GM21447 (cell line): ENCODE measurements at regions not wholly inside any gene's neighbourhood (a gene's known extent, or its start where the extent isn't known, plus 50 kb on each side); places are given as distances from the start of the nearest gene placed in this dataset.

Experiments
- ATAC-seq: cut with Tn5 transposase; IDR thresholded peaks from one replicate; pipeline ENCODE4 v1.9.1; 2021; ENCODE audit not compliant: unreplicated experiment

- ATAC-seq: no peak
These were observed 162.3 kb upstream of the ZNF536 start for GRCh38 chr19:30209617-30210600.

DNA sequence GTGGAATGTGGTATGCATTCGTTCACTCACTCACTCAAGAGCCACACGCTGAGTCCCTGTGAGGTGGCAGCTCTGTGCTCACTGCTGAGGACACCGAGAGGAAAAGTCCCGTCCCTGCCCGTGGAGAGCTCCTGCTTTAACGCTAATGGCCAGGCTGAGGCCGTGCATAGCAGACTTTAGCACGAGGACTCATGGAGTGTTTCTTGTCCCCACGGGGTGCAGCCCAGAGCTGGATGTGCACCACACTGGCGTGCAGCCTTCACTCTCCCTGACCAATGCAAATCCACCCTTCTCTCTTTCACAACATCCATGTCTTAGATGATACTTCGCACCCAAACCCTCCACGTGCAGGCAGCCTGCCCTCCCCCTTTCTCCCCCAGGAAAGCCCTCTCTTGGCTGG, 159.6 kb upstream of the ZNF536 start:
- ATAC-seq: no peak

DNA sequence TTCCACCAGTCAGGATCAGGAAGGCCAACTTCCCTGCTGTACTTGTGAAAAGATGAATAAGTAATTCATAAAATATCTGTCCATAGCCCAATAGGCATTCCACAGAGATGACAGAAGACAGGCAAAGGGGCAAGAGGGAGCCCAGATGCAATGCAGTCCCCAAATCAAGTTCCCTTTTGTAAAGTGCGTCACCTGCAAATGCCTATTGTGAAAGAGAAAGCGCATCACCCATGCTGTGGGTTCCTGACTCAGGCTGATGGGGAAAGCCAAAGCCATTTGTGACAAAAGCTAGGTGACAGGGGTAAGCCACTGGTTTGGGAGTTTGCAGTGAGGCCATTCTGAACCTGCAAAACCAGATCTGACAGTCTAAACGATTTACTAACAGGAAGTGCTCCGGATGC, 157.5 kb upstream of the ZNF536 start:
- ATAC-seq: no peak

DNA sequence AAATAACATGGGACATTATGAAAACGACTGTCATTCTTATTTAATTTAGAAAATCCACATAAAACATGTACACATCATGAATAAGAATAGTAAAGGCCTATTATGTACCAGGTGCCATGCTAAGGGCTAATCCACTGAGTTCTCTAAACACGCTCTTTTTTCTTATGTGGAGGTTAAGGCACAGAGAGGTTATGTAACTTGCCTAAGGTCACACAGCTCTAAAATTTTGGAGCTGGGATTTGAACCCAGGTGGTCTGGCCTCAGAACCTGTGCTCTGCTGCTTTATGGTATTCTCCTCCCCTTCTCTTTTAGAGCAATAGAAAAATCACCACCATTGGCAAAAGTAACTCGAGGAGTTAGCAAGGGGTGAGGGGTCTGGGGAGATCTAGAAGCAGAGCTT, 156.9 kb upstream of the ZNF536 start:
- ATAC-seq: no peak

- ATAC-seq: no peak
These were observed 155.7 kb upstream of the ZNF536 start for GRCh38 chr19:30216453-30216852.

GRCh38 chr19:30217461-30217860, 154.7 kb upstream of the ZNF536 start:
- no peak for ATAC-seq

DNA sequence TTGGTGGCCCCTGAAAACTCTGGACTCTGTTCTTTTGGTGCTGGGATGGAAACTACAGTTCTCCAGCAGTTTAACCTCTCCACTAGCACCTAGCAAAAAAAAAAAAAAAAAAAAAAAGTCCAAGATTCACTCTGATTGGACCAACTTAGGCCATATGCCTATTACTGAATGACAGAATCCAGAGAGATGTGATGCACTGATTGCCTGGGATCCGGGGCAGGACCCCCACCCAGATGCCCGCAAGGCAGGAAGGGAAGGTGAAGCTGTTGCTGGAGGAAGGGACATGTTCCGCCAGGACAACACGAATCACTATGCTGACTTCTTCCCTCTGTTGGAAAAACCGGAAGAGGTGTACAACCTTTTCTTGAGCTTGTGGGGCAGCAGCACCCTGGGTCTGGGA, 152.5 kb upstream of the ZNF536 start:
- no peak for ATAC-seq

- ATAC-seq: no peak
These were observed 151.0 kb upstream of the ZNF536 start for GRCh38 chr19:30221176-30221575.

GRCh38 chr19:30222428-30222873, 149.7 kb upstream of the ZNF536 start:
- ATAC-seq: no peak

DNA sequence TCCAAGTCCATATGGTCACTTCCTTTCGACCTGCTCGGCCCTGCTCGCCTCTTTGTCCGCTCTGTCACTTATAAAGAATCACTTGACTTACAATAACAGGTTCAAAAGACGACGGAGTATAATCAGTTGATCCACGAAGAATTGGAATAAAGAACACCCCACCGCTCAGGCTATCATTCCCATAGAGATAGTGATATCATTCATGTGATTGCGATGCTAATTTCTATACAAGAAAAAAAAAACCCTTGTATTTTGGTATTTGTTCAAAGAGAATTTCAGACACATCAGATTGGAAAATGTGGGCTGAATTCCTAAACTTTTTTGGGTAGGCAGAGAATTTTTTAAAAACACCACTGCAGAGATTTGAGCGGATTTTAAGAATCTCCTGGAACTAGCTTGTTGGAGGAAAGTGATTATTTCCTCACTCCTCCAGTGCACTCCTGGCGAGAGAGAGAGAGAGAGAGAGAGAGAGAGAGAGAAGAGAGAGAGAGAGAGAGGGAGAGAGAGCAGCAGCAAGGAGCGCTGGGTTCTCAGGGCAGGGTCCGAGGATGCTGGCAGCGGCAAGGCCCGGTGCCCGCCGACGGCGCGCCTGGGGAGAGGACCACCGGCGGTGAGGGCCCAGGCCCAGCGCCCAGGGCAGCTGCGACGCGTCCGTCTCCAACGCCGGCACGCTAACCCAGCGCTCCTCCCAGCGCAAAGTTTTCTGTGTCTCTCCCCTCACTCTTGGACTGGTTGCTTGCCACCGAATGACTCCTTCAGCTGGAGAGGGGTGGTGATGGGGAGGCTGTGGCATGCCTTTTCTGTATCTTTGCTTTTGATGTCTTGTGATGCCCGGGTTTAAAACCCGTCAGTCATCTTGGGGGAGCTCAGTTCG, 149.0 kb upstream of the ZNF536 start:
- no peak for ATAC-seq

GRCh38 chr19:30223866-30224688, 148.1 kb upstream of the ZNF536 start:
- no peak for ATAC-seq

GRCh38 chr19:30224689-30225606, 147.2 kb upstream of the ZNF536 start:
- no peak for ATAC-seq

GRCh38 chr19:30225676-30226463, 146.3 kb upstream of the ZNF536 start:
- no peak for ATAC-seq

DNA sequence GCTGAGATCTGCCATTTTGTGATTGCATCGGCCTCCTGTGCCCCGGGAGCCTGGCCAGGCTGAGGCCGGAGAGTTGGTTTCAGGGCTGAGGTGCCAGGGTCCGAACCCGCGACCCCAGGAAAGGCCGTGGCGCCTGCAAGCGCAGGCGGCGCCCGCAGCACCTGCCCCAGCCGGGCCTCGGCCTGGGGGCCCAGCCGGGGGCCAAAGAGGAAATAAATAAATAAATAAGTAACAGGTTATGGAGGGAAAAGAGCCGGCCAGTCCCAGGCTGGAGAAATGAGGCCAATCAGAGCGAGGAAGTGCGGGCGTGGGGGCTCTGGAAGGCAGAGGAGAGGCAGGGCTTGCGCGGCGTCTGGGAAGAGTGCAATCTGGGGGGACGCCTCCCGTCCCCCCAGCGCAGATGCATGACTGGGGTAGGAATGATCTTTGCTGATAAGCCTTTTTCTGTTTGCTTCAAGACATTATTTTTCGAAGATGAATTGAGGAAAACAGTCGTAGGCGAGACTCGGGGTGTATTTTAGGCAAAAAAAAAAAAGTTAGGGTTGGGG, 145.6 kb upstream of the ZNF536 start:
- no peak for ATAC-seq

DNA sequence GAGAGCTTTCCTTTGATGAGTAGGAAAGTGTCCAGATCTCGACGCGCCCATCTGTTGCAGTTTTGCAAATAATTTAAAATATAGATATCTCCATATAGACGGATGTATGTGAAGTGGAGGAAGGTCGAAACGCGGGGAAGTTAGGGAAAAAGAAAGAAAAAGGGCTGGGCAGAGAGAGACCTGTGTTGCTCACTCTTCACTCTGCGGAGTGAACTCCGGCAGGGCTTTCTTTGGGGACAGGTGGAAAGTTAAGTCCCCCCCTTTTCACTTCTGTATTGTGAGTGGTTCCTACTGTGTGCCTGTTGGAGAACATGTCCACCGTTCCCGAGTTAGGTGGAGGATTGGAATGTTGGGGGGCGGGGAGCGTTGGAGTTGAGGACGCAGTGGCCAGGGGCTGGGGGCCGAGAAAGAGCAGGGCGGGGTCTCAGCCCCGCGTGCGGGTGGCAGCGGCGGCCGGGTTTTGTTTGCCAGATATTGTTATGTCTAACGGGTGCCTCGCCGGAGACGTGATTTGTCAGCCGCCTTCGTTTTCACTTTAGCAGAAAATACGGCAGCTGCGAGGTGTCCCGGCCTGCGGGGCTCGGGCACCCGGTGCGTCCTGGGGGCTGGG, 145.1 kb upstream of the ZNF536 start:
- ATAC-seq: no peak

- no peak for ATAC-seq
These were observed 144.5 kb upstream of the ZNF536 start for GRCh38 chr19:30227661-30228112.

DNA sequence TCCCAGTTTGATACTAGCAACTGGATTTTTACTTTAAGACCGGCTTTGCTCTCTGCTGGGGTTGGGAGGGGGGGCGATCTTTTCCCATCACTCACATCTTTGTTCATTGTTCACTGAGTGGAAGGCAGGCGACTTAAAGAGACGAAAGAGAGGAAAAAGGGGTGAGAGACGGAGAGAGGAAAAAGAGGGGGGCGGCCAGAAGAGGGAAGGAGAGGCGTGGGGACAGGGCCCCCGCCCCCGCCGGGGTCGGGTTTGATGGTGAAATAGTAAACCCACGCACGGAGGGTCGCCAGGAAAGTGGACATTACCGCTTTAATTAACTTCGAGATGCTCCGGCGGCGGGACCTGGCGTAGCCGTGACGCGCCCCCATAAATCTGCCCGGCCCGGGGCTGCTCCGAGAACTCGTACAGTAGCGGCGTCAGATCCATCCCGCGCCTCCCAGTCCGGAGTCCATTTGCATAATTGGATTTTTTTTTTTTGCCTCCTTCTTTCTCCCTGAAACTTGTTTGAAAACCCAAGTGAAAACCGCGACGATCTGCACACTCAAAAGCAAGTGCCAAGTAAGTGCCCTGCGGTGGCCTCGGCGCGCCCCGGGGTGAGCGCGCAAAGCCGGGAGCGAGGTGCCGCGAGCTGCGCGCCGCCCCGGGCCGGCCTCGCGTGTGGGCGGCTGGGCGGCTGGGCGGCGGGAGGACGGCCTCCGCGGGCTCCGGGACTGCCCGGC, 143.9 kb upstream of the ZNF536 start:
- ATAC-seq: no peak
